Aorta (tissue), 5 donors: ENCODE measurements at regions not wholly inside any gene's neighbourhood (a gene's known extent, or its start where the extent isn't known, plus 50 kb on each side); places are given as distances from the start of the nearest gene placed in this dataset.

Experiments used
- ATAC-seq: fragments of 200-7000 bp; cut with Tn5 transposase; one replicate; pipeline ENCODE4 v1.9.1; 2022; ENCODE audit warnings: moderate library complexity; ENCODE audit not compliant: low FRiP score
- DNase-seq, 2 donors: peaks; one replicate each; pipeline ENCODE4 v3.0.0-alpha.2; 2020
- H3K27ac ChIP-seq, 2 donors: one replicate each; pipeline ENCODE4 v1.5.1; 2013; ENCODE audit warnings: low read length in 2 of 2, mild to moderate bottlenecking in 2 of 2, moderate library complexity in 2 of 2, control low read depth in 1 of 2, inconsistent platforms in 1 of 2, low read depth in 1 of 2
- H3K27me3 ChIP-seq, 2 donors: one replicate each; pipeline ENCODE4 v1.6.1; 2013; ENCODE audit warnings: control low read depth in 1 of 2, low read length in 1 of 2, mild to moderate bottlenecking in 1 of 2, moderate library complexity in 1 of 2; ENCODE audit not compliant: insufficient read depth in 2 of 2, control insufficient read depth in 1 of 2
- H3K36me3 ChIP-seq, 2 donors: one replicate each; pipeline ENCODE4 v1.6.1; 2013; ENCODE audit warnings: control low read depth in 1 of 2, low read length in 1 of 2, mild to moderate bottlenecking in 1 of 2; ENCODE audit not compliant: insufficient read depth in 2 of 2, control insufficient read depth in 1 of 2
- H3K4me1 ChIP-seq, 2 donors: one replicate each; pipeline ENCODE4 v1.6.1; 2013; ENCODE audit warnings: low read length in 2 of 2, control low read depth in 1 of 2, mild to moderate bottlenecking in 1 of 2, moderate library complexity in 1 of 2; ENCODE audit not compliant: insufficient read depth in 2 of 2, control insufficient read depth in 1 of 2
- H3K4me3 ChIP-seq, 2 donors: one replicate each; pipeline ENCODE4 v1.5.1; 2013; ENCODE audit warnings: low read length in 2 of 2, control low read depth in 1 of 2, mild to moderate bottlenecking in 1 of 2
- H3K9me3 ChIP-seq: one replicate; pipeline ENCODE4 v1.6.1; 2013; ENCODE audit warnings: mild to moderate bottlenecking, low read length; ENCODE audit not compliant: control insufficient read depth
- WGBS, 2 donors: extraction: QIAGEN DNeasy Blood & Tissue Kit; methylation state at CpG; one replicate each; pipeline ENCODE4 v1.1.7; 2013; 5-methylcytosine and 5-hydroxymethylcytosine counted together
- intact Hi-C, 2 donors: fragments of 100-400 bp; cut with DNase I; formaldehyde crosslinking; loops; one replicate each; pipeline versions ENCODE4 v1.14.2 to v1.15.0; 2022
- donor health status: healthy with polysubstance abuse.
- donor health status: Bipolar disorder and iron deficiency.
- donor health status: DM: no; HTN: no; CAD: no.
- donor health status: DM: no; HTN: no; CAD: no.
- donor health status: DM: yes; HTN: yes; CAD: no.

- Histone ChIP-seq H3K9me3 (no peaks in the 10 kb centered on the region), H3K27me3 (no peaks in the 10 kb centered on the region), H3K27ac (no peak overlapping the region), H3K4me3 (no peak overlapping the region), H3K4me1 (no peaks in the 10 kb centered on the region), H3K36me3 (no peaks in the 10 kb centered on the region)
- intact Hi-C loops, result no loop called here
- 86 to 87% methylated on average over 2 of the region's 2 CpGs for WGBS, 2 donors
- DNase-seq, result no peak
- no peak for ATAC-seq
Observed at GRCh38 chr13:44887515-44887914, 101.8 kb downstream of the NUFIP1 start.

- H3K9me3 ChIP-seq, result no peaks in the 10 kb centered on the region
- peak in 1 of 2 donors; percentile 58 for DNase-seq
- H3K27me3 ChIP-seq, result no peaks in the 10 kb centered on the region
- ATAC-seq, result no peak
- H3K27ac ChIP-seq, result no peak overlapping the region
- H3K36me3 ChIP-seq, result no peaks in the 10 kb centered on the region
- intact Hi-C loops, result no loop called here
- 60 to 66% methylated on average over 5 of the region's 5 CpGs for WGBS, 2 donors
- no peaks in the 10 kb centered on the region for H3K4me1 ChIP-seq
- no peak overlapping the region for H3K4me3 ChIP-seq
Observed at GRCh38 chr13:44884076-44884729, 105.1 kb downstream of the NUFIP1 start.

- DNase-seq, result no peak
- intact Hi-C loops, result loop anchor here in 1 of 2 donors (2.0 kb wide), 1 partner anchor 397 kb away; no protein-coding TSS in a partner anchor
- ATAC-seq, result no peak
- Histone ChIP-seq H3K27me3 (no peaks in the 10 kb centered on the region), H3K36me3 (no peaks in the 10 kb centered on the region), H3K4me3 (no peak overlapping the region), H3K9me3 (no peaks in the 10 kb centered on the region), H3K27ac (no peak overlapping the region), H3K4me1 (no peaks in the 10 kb centered on the region)
- 89 to 90% methylated on average over 5 of the region's 5 CpGs for WGBS, 2 donors
Observed at GRCh38 chr13:44879452-44880058, 109.7 kb downstream of the NUFIP1 start.

GRCh38 chr13:44876782-44877324 is 112.4 kb downstream of the NUFIP1 start:
- no peaks in the 10 kb centered on the region for H3K36me3 ChIP-seq
- ATAC-seq, result no peak

GRCh38 chr13:44874886-44875630 is 114.2 kb downstream of the NUFIP1 start:
- Histone ChIP-seq H3K4me1 (no peaks in the 10 kb centered on the region), H3K27ac (no peak overlapping the region), H3K4me3 (no peak overlapping the region), H3K36me3 (no peaks in the 10 kb centered on the region), H3K27me3 (no peaks in the 10 kb centered on the region), H3K9me3 (no peaks in the 10 kb centered on the region)
- DNase-seq (no peak), ATAC-seq (no peak)
- WGBS, 2 donors, result 96 to 98% methylated on average over 8 of the region's 8 CpGs
- intact Hi-C loops, result no loop called here

More at GRCh38 chr13:44876782-44877324, 112.4 kb downstream of the NUFIP1 start:
- Histone ChIP-seq H3K27ac (no peak overlapping the region), H3K27me3 (no peaks in the 10 kb centered on the region), H3K4me3 (no peak overlapping the region), H3K4me1 (no peaks in the 10 kb centered on the region), H3K9me3 (no peaks in the 10 kb centered on the region)
- WGBS, 2 donors, result 82 to 87% methylated on average over 22 of the region's 22 CpGs
- intact Hi-C loops, result no loop called here
- no peak for DNase-seq

- no peak for ATAC-seq
- Histone ChIP-seq H3K36me3 (no peaks in the 10 kb centered on the region), H3K4me1 (no peaks in the 10 kb centered on the region), H3K27ac (no peak overlapping the region), H3K4me3 (no peak overlapping the region), H3K27me3 (no peaks in the 10 kb centered on the region), H3K9me3 (no peaks in the 10 kb centered on the region)
- intact Hi-C loops, result no loop called here
- WGBS, 2 donors, result 97 to 98% methylated on average over 8 of the region's 8 CpGs
- DNase-seq, result no peak
Observed at GRCh38 chr13:44874176-44874575, 115.1 kb downstream of the NUFIP1 start.

GRCh38 chr13:44873461-44873860 is 115.8 kb downstream of the NUFIP1 start:
- DNase-seq, result no peak
- no peaks in the 10 kb centered on the region for H3K27me3 ChIP-seq
- no peak overlapping the region for H3K4me3 ChIP-seq
- H3K9me3 ChIP-seq, result no peaks in the 10 kb centered on the region
- no peak overlapping the region for H3K27ac ChIP-seq
- H3K4me1 ChIP-seq, result no peaks in the 10 kb centered on the region
- intact Hi-C loops, result no loop called here
- 45 to 46% methylated on average over 8 of the region's 8 CpGs for WGBS, 2 donors
- no peak for ATAC-seq
- no peaks in the 10 kb centered on the region for H3K36me3 ChIP-seq

- H3K27me3 ChIP-seq, result no peaks in the 10 kb centered on the region
- no peaks in the 10 kb centered on the region for H3K36me3 ChIP-seq
- no peak overlapping the region for H3K27ac ChIP-seq
- H3K9me3 ChIP-seq, result no peaks in the 10 kb centered on the region
- DNase-seq (no peak), ATAC-seq (no peak)
- 96% methylated on average over 13 of the region's 13 CpGs for WGBS, 2 donors
- H3K4me1 ChIP-seq, result no peaks in the 10 kb centered on the region
- intact Hi-C loops, result no loop called here
- H3K4me3 ChIP-seq, result no peak overlapping the region
Observed at GRCh38 chr13:44872751-44873150, 116.5 kb downstream of the NUFIP1 start.
